NCI-H146 (cell line): ENCODE measurements at regions not wholly inside any gene's neighbourhood (a gene's known extent, or its start where the extent isn't known, plus 50 kb on each side); places are given as distances from the start of the nearest gene placed in this dataset.

Source experiments
- DNase-seq: peaks from one replicate; lab custom pipeline; 2025; lab: John Stamatoyannopoulos, UW

- DNase-seq: no peak
Observed at GRCh38 chr1:30316056-30316455, 407.3 kb downstream of the MATN1 start.

GRCh38 chr1:30315185-30315960 lies 408.0 kb downstream of the MATN1 start:
- DNase-seq: no peak

GRCh38 chr1:30314591-30314990 lies 408.8 kb downstream of the MATN1 start:
- no peak for DNase-seq

- DNase-seq: no peak
Observed at GRCh38 chr1:30313584-30313983, 409.8 kb downstream of the MATN1 start.

GRCh38 chr1:30313176-30313575 lies 410.2 kb downstream of the MATN1 start:
- no peak for DNase-seq

GRCh38 chr1:30312226-30312625 lies 411.2 kb downstream of the MATN1 start:
- no peak for DNase-seq

GRCh38 chr1:30311749-30312148 lies 411.6 kb downstream of the MATN1 start:
- no peak for DNase-seq

- DNase-seq: no peak
Observed at GRCh38 chr1:30310966-30311742, 412.2 kb downstream of the MATN1 start.

- no peak for DNase-seq
Observed at GRCh38 chr1:30307182-30307581, 416.2 kb downstream of the MATN1 start.

GRCh38 chr1:30305519-30305918 lies 417.9 kb downstream of the MATN1 start:
- DNase-seq: no peak

GRCh38 chr1:30305061-30305460 lies 418.3 kb downstream of the MATN1 start:
- no peak for DNase-seq

GRCh38 chr1:30304080-30304479 lies 419.3 kb downstream of the MATN1 start:
- DNase-seq: no peak

GRCh38 chr1:30303387-30303786 lies 420.0 kb downstream of the MATN1 start:
- DNase-seq: no peak

GRCh38 chr1:30302858-30303257 lies 420.5 kb downstream of the MATN1 start:
- no peak for DNase-seq

- DNase-seq: no peak
Observed at GRCh38 chr1:30300669-30301068, 422.7 kb downstream of the MATN1 start.

- DNase-seq: no peak
Observed at GRCh38 chr1:30299393-30299792, 424.0 kb downstream of the MATN1 start.

- no peak for DNase-seq
Observed at GRCh38 chr1:30295674-30296073, 427.7 kb downstream of the MATN1 start.

GRCh38 chr1:30295266-30295665 lies 428.1 kb downstream of the MATN1 start:
- no peak for DNase-seq

- DNase-seq: no peak
Observed at GRCh38 chr1:30294508-30294907, 428.9 kb downstream of the MATN1 start.

- DNase-seq: no peak
Observed at GRCh38 chr1:30292451-30292850, 430.9 kb downstream of the MATN1 start.

GRCh38 chr1:30291526-30291925 lies 431.9 kb downstream of the MATN1 start:
- no peak for DNase-seq

GRCh38 chr1:30290581-30290980 lies 432.8 kb downstream of the MATN1 start:
- no peak for DNase-seq

GRCh38 chr1:30287976-30288375 lies 435.4 kb downstream of the MATN1 start:
- DNase-seq: no peak
